Gastrocnemius medialis (tissue), 4 donors: ENCODE measurements at regions not wholly inside any gene's neighbourhood (a gene's known extent, or its start where the extent isn't known, plus 50 kb on each side); places are given as distances from the start of the nearest gene placed in this dataset.

Source experiments
- POLR2A ChIP-seq, 2 donors: fragments of 450-650 bp; IDR thresholded peaks; one replicate each; pipeline ENCODE4 v1.6.1; 2017; ENCODE audit warnings: antibody characterized with exemption in 2 of 2, mild to moderate bottlenecking in 2 of 2, moderate library complexity in 2 of 2
- TF ChIP-seq, protein P1 (sequence below), 5 experiments: fragments of 450-650 bp in 3 of 5; fragments of 200-600 bp in 2 of 5; sonication (generic) in 2 of 5; IDR thresholded peaks in 4 of 5; conservative IDR thresholded peaks in 1 of 5; 1 replicate in 4 of 5; 2 replicates in 1 of 5; pipeline ENCODE4 v1.5.1; 2016 to 2019; ENCODE audit warnings: antibody characterized with exemption in 5 of 5, mild to moderate bottlenecking in 3 of 5, moderate library complexity in 3 of 5

- TF ChIP-seq, protein P1, sequence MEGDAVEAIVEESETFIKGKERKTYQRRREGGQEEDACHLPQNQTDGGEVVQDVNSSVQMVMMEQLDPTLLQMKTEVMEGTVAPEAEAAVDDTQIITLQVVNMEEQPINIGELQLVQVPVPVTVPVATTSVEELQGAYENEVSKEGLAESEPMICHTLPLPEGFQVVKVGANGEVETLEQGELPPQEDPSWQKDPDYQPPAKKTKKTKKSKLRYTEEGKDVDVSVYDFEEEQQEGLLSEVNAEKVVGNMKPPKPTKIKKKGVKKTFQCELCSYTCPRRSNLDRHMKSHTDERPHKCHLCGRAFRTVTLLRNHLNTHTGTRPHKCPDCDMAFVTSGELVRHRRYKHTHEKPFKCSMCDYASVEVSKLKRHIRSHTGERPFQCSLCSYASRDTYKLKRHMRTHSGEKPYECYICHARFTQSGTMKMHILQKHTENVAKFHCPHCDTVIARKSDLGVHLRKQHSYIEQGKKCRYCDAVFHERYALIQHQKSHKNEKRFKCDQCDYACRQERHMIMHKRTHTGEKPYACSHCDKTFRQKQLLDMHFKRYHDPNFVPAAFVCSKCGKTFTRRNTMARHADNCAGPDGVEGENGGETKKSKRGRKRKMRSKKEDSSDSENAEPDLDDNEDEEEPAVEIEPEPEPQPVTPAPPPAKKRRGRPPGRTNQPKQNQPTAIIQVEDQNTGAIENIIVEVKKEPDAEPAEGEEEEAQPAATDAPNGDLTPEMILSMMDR (IDR thresholded peaks at IDR 0.05 in 4 of 5, conservative IDR thresholded peaks at IDR 0.05 in 1 of 5) = no peak
- TF ChIP-seq POLR2A (IDR thresholded peaks at IDR 0.05) = no peak
Observed at GRCh38 chr2:121869873-121870272, 114.4 kb downstream of the TSN start.
